Glomerular visceral epithelial cell (primary cell): ENCODE measurements at regions not wholly inside any gene's neighbourhood (a gene's known extent, or its start where the extent isn't known, plus 50 kb on each side); places are given as distances from the start of the nearest gene placed in this dataset.

ENCODE experiments used
- DNase-seq: peaks from one replicate; pipeline ENCODE4 v3.0.0-alpha.2; 2016; ENCODE audit errors: extremely low spot score

GRCh38 chr20:24738981-24739633, 210.0 kb upstream of the CST7 start:
- DNase-seq, result no peak

- no peak for DNase-seq
These were observed 209.3 kb upstream of the CST7 start for GRCh38 chr20:24739746-24740145.

- DNase-seq, result no peak
These were observed 207.5 kb upstream of the CST7 start for GRCh38 chr20:24741493-24742072.

- DNase-seq, result no peak
These were observed 206.6 kb upstream of the CST7 start for GRCh38 chr20:24742436-24742835.

- DNase-seq, result no peak
These were observed 206.1 kb upstream of the CST7 start for GRCh38 chr20:24742989-24743388.

- DNase-seq, result peak; percentile 60
These were observed 205.4 kb upstream of the CST7 start for GRCh38 chr20:24743641-24744040.

- no peak for DNase-seq
These were observed 204.3 kb upstream of the CST7 start for GRCh38 chr20:24744747-24745146.

GRCh38 chr20:24745206-24745605, 203.9 kb upstream of the CST7 start:
- no peak for DNase-seq

- DNase-seq, result no peak
These were observed 203.3 kb upstream of the CST7 start for GRCh38 chr20:24745617-24746350.

- peak; percentile 91 for DNase-seq
These were observed 202.8 kb upstream of the CST7 start for GRCh38 chr20:24746351-24746685.

GRCh38 chr20:24747010-24747712, 201.9 kb upstream of the CST7 start:
- no peak for DNase-seq

GRCh38 chr20:24747881-24748595, 201.0 kb upstream of the CST7 start:
- DNase-seq, result no peak

GRCh38 chr20:24751551-24751950, 197.5 kb upstream of the CST7 start:
- no peak for DNase-seq

- no peak for DNase-seq
These were observed 196.5 kb upstream of the CST7 start for GRCh38 chr20:24752612-24753011.

GRCh38 chr20:24753130-24753529, 195.9 kb upstream of the CST7 start:
- no peak for DNase-seq

- DNase-seq, result no peak
These were observed 194.4 kb upstream of the CST7 start for GRCh38 chr20:24754691-24755090.

GRCh38 chr20:24755411-24755922, 193.6 kb upstream of the CST7 start:
- peak; percentile 65 for DNase-seq

GRCh38 chr20:24756292-24757025, 192.6 kb upstream of the CST7 start:
- no peak for DNase-seq

GRCh38 chr20:24761220-24762065, 187.6 kb upstream of the CST7 start:
- DNase-seq, result no peak

- DNase-seq, result no peak
These were observed 186.7 kb upstream of the CST7 start for GRCh38 chr20:24762371-24762770.
